Mesenchymal stem cell (in vitro differentiated cells and primary cell): ENCODE measurements at regions not wholly inside any gene's neighbourhood (a gene's known extent, or its start where the extent isn't known, plus 50 kb on each side); places are given as distances from the start of the nearest gene placed in this dataset.

Experiments used
- DNase-seq: peaks from one replicate; pipeline ENCODE4 v3.0.0-alpha.2; 2013
- H2AFZ ChIP-seq: one replicate; pipeline ENCODE4 v1.6.1; 2013; ENCODE audit warnings: low read depth, mild to moderate bottlenecking, control low read depth, inconsistent platforms, low read length, moderate library complexity
- H2AK5ac ChIP-seq: 2 replicates; pipeline ENCODE4 v1.6.1; 2013; ENCODE audit warnings: low read length, moderate library complexity, mild to moderate bottlenecking, inconsistent platforms; ENCODE audit not compliant: severe bottlenecking
- H2BK120ac ChIP-seq: one replicate; pipeline ENCODE4 v1.6.1; 2013; ENCODE audit warnings: low read depth, mild to moderate bottlenecking, inconsistent platforms, low read length, moderate library complexity
- H2BK12ac ChIP-seq, 2 experiments: one replicate each; pipeline ENCODE4 v1.6.1; 2013; ENCODE audit warnings: inconsistent platforms in 2 of 2, low read length in 2 of 2, mild to moderate bottlenecking in 2 of 2, moderate library complexity in 2 of 2, control low read depth in 1 of 2
- H2BK15ac ChIP-seq: one replicate; pipeline ENCODE4 v1.6.1; 2013; ENCODE audit warnings: mild to moderate bottlenecking, low read depth, inconsistent platforms; ENCODE audit not compliant: poor library complexity, severe bottlenecking
- H2BK5ac ChIP-seq: 2 replicates; pipeline ENCODE4 v1.6.1; 2013; ENCODE audit warnings: low read depth, mild to moderate bottlenecking, low read length, control low read depth, inconsistent platforms; ENCODE audit not compliant: poor library complexity, severe bottlenecking
- H3K14ac ChIP-seq, 2 experiments: one replicate each; pipeline ENCODE4 v1.6.1; 2013; ENCODE audit warnings: inconsistent platforms in 2 of 2, low read length in 2 of 2, control low read depth in 1 of 2, mild to moderate bottlenecking in 1 of 2, moderate library complexity in 1 of 2
- H3K18ac ChIP-seq, 2 experiments: one replicate each; pipeline ENCODE4 v1.6.1; 2013; ENCODE audit warnings: inconsistent platforms in 2 of 2, low read length in 2 of 2, control low read depth in 1 of 2, low read depth in 1 of 2, mild to moderate bottlenecking in 1 of 2
- H3K23ac ChIP-seq, 2 experiments: one replicate each; pipeline ENCODE4 v1.6.1; 2013; ENCODE audit warnings: inconsistent platforms in 2 of 2, low read length in 2 of 2, mild to moderate bottlenecking in 2 of 2, moderate library complexity in 2 of 2, control low read depth in 1 of 2
- H3K27ac ChIP-seq: 2 replicates; pipeline ENCODE4 v1.5.1; 2013; ENCODE audit warnings: mild to moderate bottlenecking, moderate library complexity, low read length, control low read depth, inconsistent platforms; ENCODE audit not compliant: poor library complexity, severe bottlenecking
- H3K27me3 ChIP-seq, 2 experiments: 2 replicates each; pipeline versions ENCODE4 v1.6.1 to v1.7.0; 2013; ENCODE audit warnings: low read length in 2 of 2, mild to moderate bottlenecking in 2 of 2, moderate library complexity in 2 of 2, control low read depth in 1 of 2, inconsistent platforms in 1 of 2; ENCODE audit not compliant: control insufficient read depth in 1 of 2, insufficient read depth in 1 of 2
- H3K36me3 ChIP-seq, 2 experiments: 2 replicates each; pipeline versions ENCODE4 v1.6.1 to v1.7.0; 2013; ENCODE audit warnings: low read length in 2 of 2, control low read depth in 1 of 2, inconsistent platforms in 1 of 2, low read depth in 1 of 2, mild to moderate bottlenecking in 1 of 2; ENCODE audit not compliant: insufficient read depth in 2 of 2, control insufficient read depth in 1 of 2
- H3K4ac ChIP-seq, 2 experiments: one replicate each; pipeline ENCODE4 v1.6.1; 2013; ENCODE audit warnings: inconsistent platforms in 2 of 2, low read length in 2 of 2, mild to moderate bottlenecking in 2 of 2, moderate library complexity in 2 of 2, control low read depth in 1 of 2, low read depth in 1 of 2
- H3K4me1 ChIP-seq: 2 replicates; pipeline ENCODE4 v1.6.1; 2013; ENCODE audit warnings: low read depth, low read length, control low read depth; ENCODE audit not compliant: control insufficient read depth, insufficient read depth
- H3K4me2 ChIP-seq: 2 replicates; pipeline ENCODE4 v1.6.1; 2013; ENCODE audit warnings: low read length, mild to moderate bottlenecking, inconsistent platforms; ENCODE audit not compliant: poor library complexity, severe bottlenecking
- H3K4me3 ChIP-seq, 2 experiments: 2 replicates each; pipeline versions ENCODE4 v1.5.1 to v1.7.0; 2013; ENCODE audit warnings: low read length in 2 of 2, mild to moderate bottlenecking in 2 of 2, control low read depth in 1 of 2, low read depth in 1 of 2; ENCODE audit not compliant: insufficient read depth in 1 of 2
- H3K79me1 ChIP-seq: replicated peaks from 2 replicates; pipeline ENCODE4 v1.6.1; 2013; ENCODE audit warnings: mild to moderate bottlenecking, control low read depth, low read length, inconsistent platforms; ENCODE audit not compliant: poor library complexity, severe bottlenecking
- H3K9ac ChIP-seq: 2 replicates; pipeline ENCODE4 v1.7.0; 2013; ENCODE audit warnings: mild to moderate bottlenecking, low read length, moderate library complexity
- H3K9me3 ChIP-seq: 2 replicates; pipeline ENCODE4 v1.7.0; 2013; ENCODE audit warnings: mild to moderate bottlenecking, low read length; ENCODE audit not compliant: control insufficient read depth
- H4K8ac ChIP-seq: one replicate; pipeline ENCODE4 v1.6.1; 2013; ENCODE audit warnings: inconsistent platforms, mild to moderate bottlenecking, low read length, moderate library complexity
- H4K91ac ChIP-seq: one replicate; pipeline ENCODE4 v1.6.1; 2013; ENCODE audit warnings: mild to moderate bottlenecking, low read length, inconsistent platforms
- WGBS: methylation state at CpG from one replicate; pipeline ENCODE4 v1.1.7; 2013; ENCODE audit warnings: mixed read lengths; 5-methylcytosine and 5-hydroxymethylcytosine counted together

DNA sequence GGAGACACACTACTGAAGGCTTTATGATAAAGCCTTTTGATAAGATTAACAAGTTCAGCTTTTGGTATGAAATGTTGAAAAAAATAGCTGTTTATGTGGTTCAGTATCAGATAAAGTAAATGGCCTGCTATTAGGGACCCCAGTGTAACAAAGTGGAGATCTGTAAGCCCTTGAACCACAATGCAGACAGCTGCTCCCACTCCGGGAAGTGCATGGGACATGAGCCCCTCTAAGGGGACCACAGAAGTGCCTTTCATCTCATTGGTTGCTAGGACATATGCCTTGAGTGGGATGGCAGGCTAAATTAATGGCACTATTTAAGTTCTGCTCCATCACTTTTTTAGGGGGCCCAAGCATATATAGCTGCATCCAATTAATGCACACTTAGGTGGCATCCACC lies 167.6 kb upstream of the SOX11 start:
- 71% methylated on average over 1 of the region's 1 CpG for WGBS
- no peak overlapping the region for H2AFZ ChIP-seq
- H4K91ac ChIP-seq, result no peak overlapping the region
- H3K27me3 ChIP-seq, result no peaks in the 10 kb centered on the region
- no peak overlapping the region for H3K4me2 ChIP-seq
- no peak overlapping the region for H3K14ac ChIP-seq
- H3K9me3 ChIP-seq, result peaks cover 10% of the 10 kb centered on the region
- H2BK15ac ChIP-seq, result no peak overlapping the region
- no peak overlapping the region for H3K4me3 ChIP-seq
- no peaks in the 10 kb centered on the region for H3K36me3 ChIP-seq
- no peak overlapping the region for H3K27ac ChIP-seq
- H3K23ac ChIP-seq, result no peak overlapping the region
- no peak overlapping the region for H2BK5ac ChIP-seq
- H2BK12ac ChIP-seq, result no peak overlapping the region
- no peak overlapping the region for H2BK120ac ChIP-seq
- no peak for DNase-seq
- H3K18ac ChIP-seq, result no peak overlapping the region
- H3K4me1 ChIP-seq, result peaks cover 7% of the 10 kb centered on the region
- H2AK5ac ChIP-seq, result no peak overlapping the region
- H3K79me1 ChIP-seq, result no peaks in the 10 kb centered on the region
- H3K4ac ChIP-seq, result no peak overlapping the region
- H3K9ac ChIP-seq, result no peak overlapping the region
- H4K8ac ChIP-seq, result no peak overlapping the region

DNA sequence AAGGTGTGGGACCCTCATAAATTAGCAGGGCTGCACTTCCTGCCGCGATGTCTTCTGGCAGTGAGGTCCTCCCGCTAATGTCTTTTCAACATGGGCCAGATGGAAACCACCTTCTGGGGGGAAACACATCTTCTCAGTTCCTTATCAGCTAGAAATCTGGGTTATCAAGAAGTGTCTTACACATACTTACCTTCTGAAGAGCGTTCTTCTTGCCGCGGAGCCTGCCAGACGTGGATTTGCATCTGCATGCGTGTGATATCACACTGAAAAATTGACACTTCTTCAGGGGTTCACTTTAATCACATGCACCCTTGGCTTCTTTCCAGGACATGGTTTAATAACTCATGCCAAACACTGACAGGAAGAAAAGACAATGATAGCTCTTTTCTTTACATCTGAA lies 163.5 kb upstream of the SOX11 start:
- Histone ChIP-seq H3K79me1 (no peaks in the 10 kb centered on the region), H2BK120ac (no peak overlapping the region), H3K9me3 (peaks cover 10% of the 10 kb centered on the region), H3K27ac (no peak overlapping the region), H3K4me2 (no peak overlapping the region), H2BK12ac (no peak overlapping the region), H3K14ac (no peak overlapping the region), H2AK5ac (no peak overlapping the region), H3K27me3 (no peaks in the 10 kb centered on the region), H4K91ac (no peak overlapping the region), H2BK5ac (no peak overlapping the region), H2BK15ac (no peak overlapping the region), H3K36me3 (no peaks in the 10 kb centered on the region), H3K4ac (no peak overlapping the region), H4K8ac (no peak overlapping the region), H3K9ac (no peak overlapping the region), H3K18ac (no peak overlapping the region), H3K23ac (no peak overlapping the region), H3K4me3 (no peak overlapping the region), H2AFZ (no peak overlapping the region), H3K4me1 (no peaks in the 10 kb centered on the region)
- DNase-seq, result no peak
- 84% methylated on average over 8 of the region's 8 CpGs for WGBS

DNA sequence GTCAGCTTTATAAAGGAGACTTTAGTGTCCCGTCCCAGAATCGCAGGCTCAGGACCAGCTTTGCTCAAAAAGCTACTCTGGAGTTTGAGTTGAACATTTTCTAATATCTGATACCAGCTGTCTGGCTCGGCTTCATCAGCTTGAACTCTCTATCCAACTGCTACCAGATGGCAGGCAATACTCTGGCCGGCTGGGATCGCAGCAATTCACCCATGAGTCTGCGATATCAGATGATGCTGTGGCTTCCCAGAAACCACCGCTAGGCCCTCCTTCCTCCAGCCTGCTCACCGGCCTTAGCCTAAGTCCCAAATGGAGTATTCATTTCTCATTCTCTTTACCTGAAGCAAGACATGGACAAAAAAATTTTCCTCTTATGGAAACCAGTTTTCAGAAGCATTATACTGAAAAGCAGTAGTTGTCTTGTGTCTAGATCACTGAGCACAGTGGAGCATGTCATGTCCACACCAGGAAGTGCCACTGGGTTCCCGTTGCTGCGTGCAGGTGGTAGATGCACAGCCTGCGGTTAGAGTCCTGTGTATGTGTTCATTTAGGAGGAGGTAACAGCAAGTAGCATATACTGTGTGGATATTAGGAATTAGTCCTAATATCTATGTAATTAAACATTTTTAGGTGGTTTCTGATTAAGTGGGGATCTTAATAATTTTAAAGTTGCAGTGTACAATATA lies 162.0 kb upstream of the SOX11 start:
- H3K9me3 ChIP-seq, result peaks cover 20% of the 10 kb centered on the region

DNA sequence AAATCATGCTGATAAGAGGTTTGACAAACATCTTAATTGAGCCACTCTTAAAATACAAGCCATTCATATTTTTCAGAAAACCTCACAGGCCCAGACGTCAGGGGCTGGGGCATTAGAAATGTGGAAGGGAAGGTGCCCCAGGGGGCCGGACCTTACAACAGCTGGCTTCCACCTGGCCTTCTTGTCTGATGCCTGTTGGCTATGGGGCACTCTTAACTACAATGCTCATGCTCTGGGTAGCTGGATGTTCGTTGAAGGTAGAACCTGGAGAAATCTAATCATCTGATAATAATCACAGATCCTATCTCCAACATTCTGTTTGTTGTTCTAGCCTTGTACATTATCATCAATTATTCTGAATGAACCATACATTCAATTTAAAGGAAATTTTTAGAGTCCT lies 156.9 kb upstream of the SOX11 start:
- 64% methylated on average over 2 of the region's 3 CpGs for whole genome bisulfite sequencing
- H2AK5ac ChIP-seq, result no peak overlapping the region
- H3K4ac ChIP-seq, result no peak overlapping the region
- no peaks in the 10 kb centered on the region for H3K27me3 ChIP-seq
- H3K14ac ChIP-seq, result no peak overlapping the region
- H2BK15ac ChIP-seq, result no peak overlapping the region
- H2AFZ ChIP-seq, result no peak overlapping the region
- H3K9me3 ChIP-seq, result peaks cover 13% of the 10 kb centered on the region
- H3K79me1 ChIP-seq, result no peaks in the 10 kb centered on the region
- H4K8ac ChIP-seq, result no peak overlapping the region
- no peak overlapping the region for H2BK120ac ChIP-seq
- no peak overlapping the region for H3K23ac ChIP-seq
- H3K9ac ChIP-seq, result no peak overlapping the region
- no peaks in the 10 kb centered on the region for H3K36me3 ChIP-seq
- peaks cover 7% of the 10 kb centered on the region for H3K4me1 ChIP-seq
- no peak overlapping the region for H3K27ac ChIP-seq
- H3K4me2 ChIP-seq, result no peak overlapping the region
- H4K91ac ChIP-seq, result no peak overlapping the region
- DNase-seq, result no peak
- no peak overlapping the region for H3K4me3 ChIP-seq
- H2BK5ac ChIP-seq, result no peak overlapping the region
- H3K18ac ChIP-seq, result no peak overlapping the region
- H2BK12ac ChIP-seq, result no peak overlapping the region

More for the DNA sequence above, 162.0 kb upstream of the SOX11 start:
- H2BK15ac ChIP-seq, result no peak overlapping the region
- H3K27me3 ChIP-seq, result no peaks in the 10 kb centered on the region
- no peak overlapping the region for H3K18ac ChIP-seq
- no peak overlapping the region for H3K14ac ChIP-seq
- no peaks in the 10 kb centered on the region for H3K79me1 ChIP-seq
- no peak overlapping the region for H2AK5ac ChIP-seq
- no peak overlapping the region for H2BK5ac ChIP-seq
- H2BK120ac ChIP-seq, result no peak overlapping the region
- no peaks in the 10 kb centered on the region for H3K36me3 ChIP-seq
- H3K4me3 ChIP-seq, result no peak overlapping the region
- no peak overlapping the region for H3K23ac ChIP-seq
- H2BK12ac ChIP-seq, result no peak overlapping the region
- H2AFZ ChIP-seq, result no peak overlapping the region
- H3K9ac ChIP-seq, result no peak overlapping the region
- no peak overlapping the region for H3K4ac ChIP-seq
- H4K8ac ChIP-seq, result no peak overlapping the region
- no peak overlapping the region for H3K4me2 ChIP-seq
- no peaks in the 10 kb centered on the region for H3K4me1 ChIP-seq
- DNase-seq, result no peak
- H4K91ac ChIP-seq, result no peak overlapping the region
- no peak overlapping the region for H3K27ac ChIP-seq
- WGBS, result 89% methylated on average over 11 of the region's 11 CpGs
